Fibroblast of lung (primary cell): ENCODE measurements at regions not wholly inside any gene's neighbourhood (a gene's known extent, or its start where the extent isn't known, plus 50 kb on each side); places are given as distances from the start of the nearest gene placed in this dataset.

Experiments
- DNase-seq, 2 donors: peaks; one replicate each; pipeline versions ENCODE4 v3.0.0 to v3.0.0-alpha.2; 2010; ENCODE audit warnings: low read depth in 2 of 2
- H2AFZ ChIP-seq: 2 replicates; pipeline ENCODE4 v1.5.1; 2012; ENCODE audit warnings: low read length, control low read depth, inconsistent platforms
- H3K27ac ChIP-seq: 2 replicates; pipeline ENCODE4 v1.5.1; 2011; ENCODE audit warnings: low read length, control low read depth; ENCODE audit not compliant: insufficient read depth
- H3K27me3 ChIP-seq: 2 replicates; pipeline ENCODE4 v1.5.1; 2011; ENCODE audit warnings: mild to moderate bottlenecking, low read length; ENCODE audit not compliant: control insufficient read depth, insufficient read depth
- H3K36me3 ChIP-seq: 2 replicates; pipeline ENCODE4 v1.5.1; 2011; ENCODE audit warnings: low read length; ENCODE audit not compliant: control insufficient read depth, insufficient read depth
- H3K4me1 ChIP-seq: 2 replicates; pipeline ENCODE4 v1.5.1; 2011; ENCODE audit warnings: low read length; ENCODE audit not compliant: control insufficient read depth, insufficient read depth; ENCODE audit errors: extremely low read depth
- H3K4me2 ChIP-seq: 2 replicates; pipeline ENCODE4 v1.5.1; 2011; ENCODE audit warnings: low read length, control low read depth; ENCODE audit not compliant: insufficient read depth; ENCODE audit errors: extremely low read depth
- H3K4me3 ChIP-seq, 4 experiments: fragments of 200-600 bp in 1 of 4; sonication (generic) in 1 of 4; replicated peaks in 1 of 4; 2 replicates each; pipeline ENCODE4 v1.5.1; 2011 to 2016; ENCODE audit warnings: low read length in 4 of 4, low read depth in 3 of 4, mild to moderate bottlenecking in 3 of 4, control low read depth in 2 of 4, inconsistent platforms in 1 of 4, mixed read lengths in 1 of 4; ENCODE audit not compliant: insufficient read depth in 1 of 4; ENCODE audit errors: control extremely low read depth in 1 of 4
- H3K79me2 ChIP-seq: 2 replicates; pipeline ENCODE4 v1.5.1; 2012; ENCODE audit warnings: mild to moderate bottlenecking, low read length, inconsistent platforms; ENCODE audit not compliant: control insufficient read depth, insufficient read depth
- H3K9ac ChIP-seq: 2 replicates; pipeline ENCODE4 v1.5.1; 2011; ENCODE audit warnings: mild to moderate bottlenecking, low read length, control low read depth; ENCODE audit not compliant: insufficient read depth
- H3K9me3 ChIP-seq: 2 replicates; pipeline ENCODE4 v1.5.1; 2012; ENCODE audit warnings: low read depth, low read length; ENCODE audit not compliant: control insufficient read depth, insufficient read depth
- H4K20me1 ChIP-seq: 2 replicates; pipeline ENCODE4 v1.5.1; 2011; ENCODE audit warnings: low read length; ENCODE audit not compliant: control insufficient read depth, insufficient read depth; ENCODE audit errors: extremely low read depth
- EZH2 ChIP-seq: IDR thresholded peaks from 2 replicates; pipeline ENCODE4 v1.5.1; 2012; ENCODE audit warnings: low read length, control low read depth, mild to moderate bottlenecking; ENCODE audit errors: missing control alignments
- TF ChIP-seq, protein P1 (sequence below), 2 donors: IDR thresholded peaks in 1 of 2; conservative IDR thresholded peaks in 1 of 2; 1 replicate in 1 of 2; 2 replicates in 1 of 2; pipeline ENCODE4 v1.5.1; 2011 to 2012; ENCODE audit warnings: low read length in 2 of 2, control low read depth in 1 of 2, inconsistent platforms in 1 of 2, low read depth in 1 of 2, mild to moderate bottlenecking in 1 of 2

DNA sequence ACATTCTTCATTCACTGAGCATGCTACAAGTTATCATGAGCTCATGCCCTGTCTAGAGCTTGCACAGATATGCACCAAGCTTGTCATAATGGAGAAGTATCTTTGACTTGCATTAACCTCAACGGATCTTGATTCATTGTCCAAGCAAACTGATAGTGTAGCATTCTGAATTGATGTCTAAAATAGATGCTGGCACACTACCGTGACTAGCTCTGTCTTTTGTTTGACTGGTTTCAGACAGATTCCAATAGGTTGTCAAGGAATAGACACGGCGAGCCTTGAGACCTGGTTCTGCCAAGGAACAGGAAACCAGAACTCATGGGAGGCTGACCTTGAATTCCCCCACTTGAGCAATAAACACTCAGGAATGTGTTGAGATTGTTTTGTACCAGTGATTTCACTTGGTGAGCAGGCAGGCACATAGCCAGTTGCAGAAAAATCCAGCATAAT is 1153.1 kb upstream of the GJE1 start:
- no peaks in the 10 kb centered on the region for H3K79me2 ChIP-seq
- no peak overlapping the region for H3K9ac ChIP-seq
- H3K4me1 ChIP-seq = no peaks in the 10 kb centered on the region
- H2AFZ ChIP-seq = peak overlapping the region; percentile 42
- TF ChIP-seq, protein P1, sequence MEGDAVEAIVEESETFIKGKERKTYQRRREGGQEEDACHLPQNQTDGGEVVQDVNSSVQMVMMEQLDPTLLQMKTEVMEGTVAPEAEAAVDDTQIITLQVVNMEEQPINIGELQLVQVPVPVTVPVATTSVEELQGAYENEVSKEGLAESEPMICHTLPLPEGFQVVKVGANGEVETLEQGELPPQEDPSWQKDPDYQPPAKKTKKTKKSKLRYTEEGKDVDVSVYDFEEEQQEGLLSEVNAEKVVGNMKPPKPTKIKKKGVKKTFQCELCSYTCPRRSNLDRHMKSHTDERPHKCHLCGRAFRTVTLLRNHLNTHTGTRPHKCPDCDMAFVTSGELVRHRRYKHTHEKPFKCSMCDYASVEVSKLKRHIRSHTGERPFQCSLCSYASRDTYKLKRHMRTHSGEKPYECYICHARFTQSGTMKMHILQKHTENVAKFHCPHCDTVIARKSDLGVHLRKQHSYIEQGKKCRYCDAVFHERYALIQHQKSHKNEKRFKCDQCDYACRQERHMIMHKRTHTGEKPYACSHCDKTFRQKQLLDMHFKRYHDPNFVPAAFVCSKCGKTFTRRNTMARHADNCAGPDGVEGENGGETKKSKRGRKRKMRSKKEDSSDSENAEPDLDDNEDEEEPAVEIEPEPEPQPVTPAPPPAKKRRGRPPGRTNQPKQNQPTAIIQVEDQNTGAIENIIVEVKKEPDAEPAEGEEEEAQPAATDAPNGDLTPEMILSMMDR (conservative IDR thresholded peaks at IDR 0.05 in 1 of 2, IDR thresholded peaks at IDR 0.05 in 1 of 2; ENCODE audit: low read depth in 1 of 2, low read length in 2 of 2) = no peak
- TF ChIP-seq EZH2 = no peak
- no peaks in the 10 kb centered on the region for H3K36me3 ChIP-seq
- no peaks in the 10 kb centered on the region for H4K20me1 ChIP-seq
- H3K27ac ChIP-seq = no peak overlapping the region
- peak overlapping the region; percentile 51 for H3K4me2 ChIP-seq
- no peaks in the 10 kb centered on the region for H3K9me3 ChIP-seq
- no peaks in the 10 kb centered on the region for H3K27me3 ChIP-seq
- DNase-seq = peak; percentile 80 to 95
- H3K4me3 ChIP-seq = no peak overlapping the region

DNA sequence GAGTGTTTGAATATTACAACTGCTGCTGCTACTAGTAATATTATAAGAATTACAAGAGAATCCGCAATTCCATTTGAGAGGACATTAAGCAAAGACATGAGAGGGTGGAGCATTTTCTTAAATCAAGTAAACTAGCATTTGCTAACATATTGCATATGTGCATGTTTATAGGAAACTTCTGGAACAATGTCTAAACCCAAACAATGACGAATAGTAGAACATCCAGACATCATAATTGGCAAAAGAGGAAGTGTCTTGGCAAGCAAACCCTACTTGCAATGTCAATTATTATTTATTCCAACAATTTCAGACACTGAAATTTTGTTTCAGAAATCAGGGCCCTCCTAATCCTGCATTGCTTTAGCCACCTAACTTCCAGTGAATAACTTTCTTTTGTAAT is 1155.3 kb upstream of the GJE1 start:
- peak in 1 of 2 donors; percentile 83 for DNase-seq

DNA sequence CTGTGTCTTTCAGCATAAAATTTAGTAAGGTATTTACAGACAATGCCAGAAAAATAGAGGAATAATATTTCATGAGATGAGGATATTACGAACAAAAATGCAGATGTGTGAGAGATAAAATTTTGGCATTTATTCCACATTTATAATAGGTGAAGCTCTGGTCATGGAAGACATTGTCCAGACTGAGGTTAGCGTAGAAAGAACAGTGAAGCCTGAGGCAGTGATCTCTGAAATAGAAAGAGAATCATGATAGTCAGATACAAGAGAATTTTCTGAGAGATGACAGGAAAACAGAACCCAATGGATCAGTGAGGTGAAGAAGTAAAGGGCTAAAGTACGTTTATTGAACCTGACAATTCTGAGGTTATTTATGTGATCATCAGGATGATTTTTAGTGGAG is 1155.9 kb upstream of the GJE1 start:
- no peak overlapping the region for H2AFZ ChIP-seq
- no peak overlapping the region for H3K27ac ChIP-seq
- no peaks in the 10 kb centered on the region for H4K20me1 ChIP-seq
- H3K4me2 ChIP-seq = no peak overlapping the region
- no peak for DNase-seq
- H3K79me2 ChIP-seq = no peaks in the 10 kb centered on the region
- TF ChIP-seq, protein P1 (conservative IDR thresholded peaks at IDR 0.05 in 1 of 2, IDR thresholded peaks at IDR 0.05 in 1 of 2; ENCODE audit: low read depth in 1 of 2, low read length in 2 of 2) = no peak
- TF ChIP-seq EZH2 = no peak
- no peak overlapping the region for H3K9ac ChIP-seq
- H3K9me3 ChIP-seq = no peaks in the 10 kb centered on the region
- no peaks in the 10 kb centered on the region for H3K27me3 ChIP-seq
- no peaks in the 10 kb centered on the region for H3K4me1 ChIP-seq
- H3K36me3 ChIP-seq = no peaks in the 10 kb centered on the region
- no peak overlapping the region for H3K4me3 ChIP-seq

More for the DNA sequence above, 1155.3 kb upstream of the GJE1 start:
- Histone ChIP-seq H3K27me3 (no peaks in the 10 kb centered on the region), H4K20me1 (no peaks in the 10 kb centered on the region), H3K4me3 (no peak overlapping the region), H3K4me1 (no peaks in the 10 kb centered on the region), H3K9ac (no peak overlapping the region), H2AFZ (no peak overlapping the region), H3K79me2 (no peaks in the 10 kb centered on the region), H3K4me2 (no peak overlapping the region), H3K27ac (no peak overlapping the region), H3K9me3 (no peaks in the 10 kb centered on the region), H3K36me3 (no peaks in the 10 kb centered on the region)
- TF ChIP-seq EZH2 = no peak
- TF ChIP-seq, protein P1 (conservative IDR thresholded peaks at IDR 0.05 in 1 of 2, IDR thresholded peaks at IDR 0.05 in 1 of 2; ENCODE audit: low read depth in 1 of 2, low read length in 2 of 2) = no peak
